ENCODE measurements at regions not wholly inside any gene's neighbourhood (a gene's known extent, or its start where the extent isn't known, plus 50 kb on each side); places are given as distances from the start of the nearest gene placed in this dataset.

- TF ChIP-seq CTCF (IDR thresholded peaks at IDR 0.05 in 4 of 5, conservative IDR thresholded peaks at IDR 0.05 in 1 of 5) (no peak), POLR2A (IDR thresholded peaks at IDR 0.05) (no peak)
Measured at GRCh38 chr9:88302579-88303324, 85.5 kb upstream of the SPIN1 start.

Measured in gastrocnemius medialis (tissue), 4 donors.